Activated CD4-positive, alpha-beta memory T cell treated with anti-CD3 and anti-CD28 coated beads, Interleukin-2, amount 10 ng/mL, durations not matched to agents 7 days and 5 days (primary cell): ENCODE measurements at regions not wholly inside any gene's neighbourhood (a gene's known extent, or its start where the extent isn't known, plus 50 kb on each side); places are given as distances from the start of the nearest gene placed in this dataset.
"Not testable (repeated sequence)": the region's sequence is repeated elsewhere in the genome, so short reads cannot be mapped to it uniquely, and the experiment has no call there.

Experiments
- CTCF ChIA-PET: fragments of 350-600 bp; sonication (Branson Sonifier 250); formaldehyde crosslinking; loops from one replicate; lab custom pipeline; 2021; ENCODE audit warnings: antibody characterized with exemption, inconsistent platforms; lab: Charles Lee
- POLR2A ChIA-PET: fragments of 350-600 bp; sonication (Branson Sonifier 250); formaldehyde crosslinking; loops from one replicate; lab custom pipeline; 2021; ENCODE audit warnings: antibody characterized with exemption; lab: Charles Lee
- DNase-seq: peaks from one replicate; pipeline ENCODE4 v3.0.0-alpha.2; 2020
- H3K27ac Mint-ChIP-seq: one replicate; pipeline ENCODE4 v1.8.0; 2021; ENCODE audit warnings: mild to moderate bottlenecking, mixed read lengths
- H3K27me3 Mint-ChIP-seq: one replicate; pipeline ENCODE4 v1.8.0; 2021; ENCODE audit warnings: mixed read lengths
- H3K36me3 Mint-ChIP-seq: one replicate; pipeline ENCODE4 v1.8.0; 2021; ENCODE audit warnings: low read depth, mixed read lengths
- H3K4me1 Mint-ChIP-seq: one replicate; pipeline ENCODE4 v1.8.0; 2021; ENCODE audit warnings: mixed read lengths
- H3K4me3 Mint-ChIP-seq: one replicate; pipeline ENCODE4 v1.8.0; 2021; ENCODE audit warnings: mild to moderate bottlenecking, mixed read lengths
- H3K9me3 Mint-ChIP-seq: one replicate; pipeline ENCODE4 v1.8.0; 2021; ENCODE audit warnings: mixed read lengths

DNA sequence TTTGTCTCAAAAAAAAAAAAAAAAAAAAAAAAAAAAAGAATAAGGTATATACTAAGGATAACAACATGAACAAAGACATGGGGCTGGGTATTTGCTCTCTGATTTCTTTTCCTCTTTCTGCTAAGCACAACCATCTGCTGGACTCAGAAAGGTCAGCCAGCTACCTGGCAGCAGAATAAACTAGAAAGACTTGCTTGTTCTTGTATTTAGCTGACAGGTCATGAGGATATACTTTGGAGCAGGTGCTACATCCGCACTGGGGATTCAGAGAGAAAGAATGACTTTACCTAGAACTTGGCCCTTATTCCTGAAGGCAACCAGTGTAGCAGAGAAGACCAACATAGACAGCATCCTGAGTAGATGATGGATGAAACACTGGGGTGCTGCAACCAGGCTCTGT is 550.5 kb downstream of the NTRK3 start:
- Mint-ChIP-seq H3K4me1 (no peaks in the 10 kb centered on the region), H3K27me3 (no peaks in the 10 kb centered on the region), H3K4me3 (no peak overlapping the region), H3K9me3 (peaks cover 2% of the 10 kb centered on the region), H3K36me3 (no peaks in the 10 kb centered on the region), H3K27ac (no peak overlapping the region)
- POLR2A ChIA-PET, result no interaction called here
- CTCF ChIA-PET, result no interaction called here
- DNase-seq, result no peak

DNA sequence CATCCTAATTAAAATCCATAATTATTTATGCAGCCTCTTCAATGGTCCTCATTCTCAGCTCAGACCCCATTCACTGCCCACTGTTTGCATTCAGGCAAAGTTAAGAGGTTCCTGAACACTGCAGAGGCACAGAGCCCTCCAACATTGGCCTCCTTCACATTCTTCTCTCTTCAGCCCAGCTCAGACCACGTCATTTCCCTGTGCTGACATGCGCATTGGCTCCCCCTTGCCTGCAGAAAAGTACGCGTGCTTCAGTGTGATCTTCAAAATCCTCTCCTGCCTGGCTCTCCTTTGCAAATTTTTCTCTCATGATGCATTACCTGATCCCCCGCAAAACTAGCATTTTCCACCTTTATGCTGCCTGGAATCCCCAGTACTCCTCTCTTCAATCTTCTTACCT is 552.3 kb downstream of the NTRK3 start:
- CTCF ChIA-PET, result no interaction called here
- H3K4me3 Mint-ChIP-seq, result no peak overlapping the region
- peaks cover 2% of the 10 kb centered on the region for H3K9me3 Mint-ChIP-seq
- no peaks in the 10 kb centered on the region for H3K36me3 Mint-ChIP-seq
- no peak for DNase-seq
- no peaks in the 10 kb centered on the region for H3K27me3 Mint-ChIP-seq
- POLR2A ChIA-PET, result no interaction called here
- no peak overlapping the region for H3K27ac Mint-ChIP-seq
- no peaks in the 10 kb centered on the region for H3K4me1 Mint-ChIP-seq

DNA sequence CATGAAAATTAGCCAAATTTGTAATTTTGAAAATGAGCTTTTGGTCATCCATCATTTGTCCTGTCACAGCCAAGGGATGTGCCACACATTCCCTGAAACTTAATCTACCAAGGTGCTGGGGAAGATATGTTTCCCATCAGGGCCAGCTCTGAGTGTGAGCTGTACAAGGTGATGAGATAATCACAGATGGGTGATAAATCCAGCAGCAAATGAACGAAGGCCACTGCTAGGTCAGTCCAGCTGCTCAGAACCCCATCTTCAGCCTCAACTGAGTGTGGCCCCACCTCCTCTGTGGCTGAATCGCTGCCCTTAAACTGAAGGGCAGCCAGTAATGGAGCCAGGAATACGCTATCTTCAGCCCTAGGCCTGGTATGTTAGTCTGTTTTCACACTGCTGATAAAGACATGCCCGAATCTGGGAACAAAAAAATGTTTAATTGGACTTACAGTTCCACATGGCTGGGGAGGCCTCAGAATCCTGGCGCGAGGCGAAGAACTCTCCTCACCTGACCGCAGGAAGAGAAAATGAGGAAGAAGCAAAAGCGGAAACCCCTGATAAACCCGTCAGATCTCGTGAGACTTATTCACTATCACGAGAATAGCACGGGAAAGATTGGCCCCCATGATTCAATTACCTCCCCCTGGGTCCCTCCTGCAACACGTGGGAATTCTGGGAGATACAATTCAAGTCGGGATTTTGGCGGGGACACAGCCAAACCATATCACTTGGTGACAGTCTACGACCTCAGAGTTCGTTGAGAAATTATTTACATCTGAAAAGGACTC is 553.0 kb downstream of the NTRK3 start:
- ChIA-PET POLR2A (no interaction called here), CTCF (no interaction called here)
- H3K36me3 Mint-ChIP-seq, result no peaks in the 10 kb centered on the region
- H3K4me3 Mint-ChIP-seq, result no peak overlapping the region
- peaks cover 2% of the 10 kb centered on the region for H3K9me3 Mint-ChIP-seq
- no peak overlapping the region for H3K27ac Mint-ChIP-seq
- H3K4me1 Mint-ChIP-seq, result no peaks in the 10 kb centered on the region
- no peak for DNase-seq
- no peaks in the 10 kb centered on the region for H3K27me3 Mint-ChIP-seq

DNA sequence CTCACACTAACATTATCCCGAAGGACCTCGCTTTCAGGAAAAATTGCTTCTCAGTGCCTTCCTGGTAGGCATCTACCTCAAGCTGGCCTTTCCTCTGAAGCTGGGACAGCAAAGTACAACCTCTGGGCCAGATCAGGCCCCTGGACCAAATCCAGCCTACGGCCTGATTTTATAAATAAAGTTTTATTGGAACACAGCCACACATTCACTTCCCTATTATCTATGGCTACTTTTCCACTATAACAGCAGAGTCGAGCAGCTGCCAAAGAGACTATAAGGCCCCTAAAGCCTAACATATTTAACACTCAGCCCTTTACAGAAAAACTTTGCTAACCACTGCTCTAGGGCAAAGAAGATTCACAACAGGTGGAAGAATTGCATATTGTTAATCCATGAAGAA is 554.3 kb downstream of the NTRK3 start:
- POLR2A ChIA-PET, result no interaction called here
- H3K27ac Mint-ChIP-seq, result no peak overlapping the region
- H3K4me1 Mint-ChIP-seq, result no peaks in the 10 kb centered on the region
- H3K27me3 Mint-ChIP-seq, result no peaks in the 10 kb centered on the region
- peaks cover 2% of the 10 kb centered on the region for H3K9me3 Mint-ChIP-seq
- no peak overlapping the region for H3K4me3 Mint-ChIP-seq
- H3K36me3 Mint-ChIP-seq, result no peaks in the 10 kb centered on the region
- CTCF ChIA-PET, result no interaction called here
- no peak for DNase-seq

DNA sequence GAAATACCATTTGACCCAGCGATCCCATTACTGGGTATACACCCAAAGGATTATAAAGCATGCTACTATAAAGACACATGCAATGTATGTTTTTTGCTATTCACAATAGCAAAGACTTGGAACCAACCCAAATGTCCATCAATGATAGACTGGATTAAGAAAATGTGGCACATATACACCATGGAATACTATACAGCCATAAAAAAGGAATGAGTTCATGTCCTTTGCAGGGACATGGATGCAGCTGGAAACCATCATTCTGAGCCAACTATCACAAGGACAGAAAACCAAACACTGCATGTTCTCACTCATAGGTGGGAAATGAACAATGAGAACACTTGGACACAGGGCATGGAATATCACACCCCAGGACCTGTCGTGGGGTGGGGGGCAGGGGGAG is 558.1 kb downstream of the NTRK3 start:
- H3K9me3 Mint-ChIP-seq, POLR2A ChIA-PET, DNase-seq, H3K36me3 Mint-ChIP-seq, H3K27ac Mint-ChIP-seq, H3K27me3 Mint-ChIP-seq, H3K4me3 Mint-ChIP-seq, H3K4me1 Mint-ChIP-seq, CTCF ChIA-PET: not testable (repeated sequence)

DNA sequence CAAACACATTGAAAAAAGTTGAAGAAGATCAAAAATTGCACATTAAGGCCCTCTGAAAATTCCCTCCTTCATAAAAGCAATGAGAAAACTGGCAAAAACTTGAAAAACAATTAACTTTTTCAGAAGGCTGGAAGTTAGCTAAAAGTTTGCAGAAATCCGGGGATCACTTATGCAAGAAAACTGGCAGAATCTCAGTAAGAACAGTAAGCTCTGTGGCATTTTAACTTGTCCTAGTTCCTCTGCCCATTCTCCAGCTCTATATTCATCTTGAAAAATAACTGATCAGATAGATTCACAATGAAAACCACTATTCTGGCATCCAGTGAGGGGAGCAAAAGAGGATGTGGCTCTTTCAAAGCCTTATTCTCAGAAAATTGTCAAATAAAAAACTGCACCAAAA is 566.8 kb downstream of the NTRK3 start:
- ChIA-PET CTCF (no interaction called here), POLR2A (no interaction called here)
- no peaks in the 10 kb centered on the region for H3K9me3 Mint-ChIP-seq
- no peak overlapping the region for H3K4me3 Mint-ChIP-seq
- peaks cover 5% of the 10 kb centered on the region for H3K4me1 Mint-ChIP-seq
- H3K27ac Mint-ChIP-seq, result no peak overlapping the region
- H3K36me3 Mint-ChIP-seq, result no peaks in the 10 kb centered on the region
- H3K27me3 Mint-ChIP-seq, result no peaks in the 10 kb centered on the region
- no peak for DNase-seq

DNA sequence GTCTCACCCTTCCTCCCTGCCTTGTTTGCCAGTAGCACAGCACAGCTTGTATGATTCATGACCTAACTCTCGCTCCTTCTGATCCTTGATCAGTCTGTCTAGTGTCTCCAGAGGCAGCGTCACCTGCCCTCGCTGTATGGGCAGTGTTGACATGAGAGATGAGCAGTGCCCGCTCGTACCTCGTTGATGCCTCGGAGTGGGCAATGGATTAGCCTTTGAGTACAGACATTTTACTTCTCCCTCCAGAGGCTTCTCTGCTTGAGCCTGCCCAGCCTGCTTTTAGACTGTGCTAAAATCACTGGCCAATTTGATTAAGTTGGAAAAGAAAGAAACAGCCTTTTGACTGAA is 569.0 kb downstream of the NTRK3 start:
- no peak overlapping the region for H3K4me3 Mint-ChIP-seq
- CTCF ChIA-PET, result no interaction called here
- no peaks in the 10 kb centered on the region for H3K9me3 Mint-ChIP-seq
- H3K27ac Mint-ChIP-seq, result no peak overlapping the region
- H3K36me3 Mint-ChIP-seq, result no peaks in the 10 kb centered on the region
- POLR2A ChIA-PET, result no interaction called here
- DNase-seq, result no peak
- H3K4me1 Mint-ChIP-seq, result peaks cover 5% of the 10 kb centered on the region
- H3K27me3 Mint-ChIP-seq, result no peaks in the 10 kb centered on the region

DNA sequence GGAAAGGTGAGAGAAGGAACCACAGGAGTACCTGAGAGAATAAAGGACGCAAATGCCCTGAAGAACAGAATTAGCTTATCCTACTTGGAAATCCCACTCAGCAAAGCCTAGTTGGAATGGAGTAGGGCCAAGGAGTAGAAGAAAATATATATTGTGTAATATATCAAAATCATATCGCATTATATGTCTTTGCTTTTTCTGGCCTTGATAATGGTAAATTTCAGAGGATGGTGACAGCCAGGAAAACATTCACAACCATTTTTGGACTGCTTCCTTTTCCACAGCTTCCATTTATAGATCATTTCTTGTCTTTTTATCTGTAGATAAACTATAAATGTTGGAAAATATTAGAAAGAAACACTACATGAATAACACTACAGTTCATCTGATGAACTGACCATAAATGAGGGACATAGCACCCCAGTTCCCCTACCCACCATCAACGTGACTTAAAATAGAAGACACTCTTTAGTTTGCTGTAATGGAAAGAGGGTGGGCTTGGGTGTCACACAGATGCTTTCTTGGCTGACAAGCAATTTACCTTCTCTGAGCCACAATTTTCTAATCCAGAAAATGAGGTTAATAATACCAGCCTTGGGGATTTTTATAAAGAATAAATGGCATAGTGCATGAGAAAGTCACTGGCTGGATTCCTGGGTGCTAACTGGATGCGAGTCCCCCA is 569.6 kb downstream of the NTRK3 start:
- Mint-ChIP-seq H3K27me3 (no peaks in the 10 kb centered on the region), H3K27ac (no peak overlapping the region), H3K9me3 (no peaks in the 10 kb centered on the region), H3K4me3 (no peak overlapping the region), H3K4me1 (peaks cover 8% of the 10 kb centered on the region), H3K36me3 (no peaks in the 10 kb centered on the region)
- DNase-seq, result no peak
- POLR2A ChIA-PET, result no interaction called here
- CTCF ChIA-PET, result no interaction called here

DNA sequence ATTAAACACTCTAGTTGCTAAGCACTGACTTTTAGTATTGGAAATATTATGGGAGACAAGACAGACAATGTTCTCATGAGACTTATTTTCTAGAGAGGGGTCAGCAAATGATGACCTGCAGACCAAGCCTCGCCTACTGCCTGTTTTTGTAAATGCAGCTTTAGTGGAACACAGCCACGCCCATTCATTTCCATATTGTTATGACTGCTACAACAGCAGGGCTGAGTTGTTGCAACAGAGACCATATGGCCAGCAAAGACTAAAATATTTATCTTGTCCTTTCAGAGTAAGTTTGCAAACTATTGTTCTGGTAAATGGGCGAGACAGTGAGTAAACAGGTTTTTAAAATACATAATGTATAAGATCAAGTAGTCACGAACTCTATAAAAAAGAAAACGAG is 570.2 kb downstream of the NTRK3 start:
- ChIA-PET CTCF (no interaction called here), POLR2A (no interaction called here)
- Mint-ChIP-seq H3K27me3 (no peaks in the 10 kb centered on the region), H3K36me3 (no peaks in the 10 kb centered on the region), H3K4me1 (peaks cover 11% of the 10 kb centered on the region), H3K27ac (no peak overlapping the region), H3K4me3 (no peak overlapping the region), H3K9me3 (no peaks in the 10 kb centered on the region)
- DNase-seq, result no peak

DNA sequence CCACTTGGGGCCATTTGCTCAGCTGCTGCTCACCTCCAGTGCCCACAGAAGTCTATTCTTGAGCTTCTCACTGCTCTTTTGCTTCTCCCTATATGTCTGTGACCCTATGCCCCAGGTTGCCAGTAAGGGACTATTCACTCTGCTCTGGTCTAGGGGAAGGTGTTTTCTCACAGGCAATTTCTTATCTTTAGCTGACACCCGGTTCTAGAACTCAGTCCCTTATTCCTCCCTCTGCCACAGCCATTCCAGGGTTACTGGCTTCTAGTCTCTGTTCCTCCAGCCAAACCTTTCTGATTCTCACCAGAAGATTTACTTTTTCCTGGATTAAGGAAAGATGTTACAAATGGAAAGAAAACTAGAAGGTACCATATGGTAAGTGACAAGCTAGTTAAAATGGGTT is 574.0 kb downstream of the NTRK3 start:
- H3K9me3 Mint-ChIP-seq, result peaks cover 8% of the 10 kb centered on the region
- ChIA-PET POLR2A (no interaction called here), CTCF (no interaction called here)
- no peak for DNase-seq
- no peak overlapping the region for H3K4me3 Mint-ChIP-seq
- peaks cover 12% of the 10 kb centered on the region for H3K4me1 Mint-ChIP-seq
- no peaks in the 10 kb centered on the region for H3K27me3 Mint-ChIP-seq
- no peak overlapping the region for H3K27ac Mint-ChIP-seq
- H3K36me3 Mint-ChIP-seq, result no peaks in the 10 kb centered on the region

DNA sequence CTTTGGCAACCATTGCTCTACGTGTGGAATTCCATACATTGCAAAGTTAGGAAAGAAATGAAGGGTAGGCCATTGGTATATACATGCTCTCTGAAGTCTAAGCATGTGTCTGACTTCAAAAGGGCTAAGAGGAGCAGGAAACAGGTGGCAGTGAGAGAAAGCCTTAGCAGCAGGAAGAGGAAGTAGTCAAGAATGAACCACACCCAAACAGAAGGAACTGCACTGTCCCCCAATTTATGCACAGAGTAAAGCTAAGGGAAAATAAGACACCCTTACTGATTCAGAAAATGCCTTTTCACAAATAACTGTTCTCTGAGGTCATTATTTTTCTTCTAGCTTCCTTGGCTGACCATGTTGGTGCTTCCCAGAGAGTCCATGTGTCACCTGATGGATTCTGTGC is 575.4 kb downstream of the NTRK3 start:
- no peak overlapping the region for H3K27ac Mint-ChIP-seq
- no peak for DNase-seq
- H3K4me3 Mint-ChIP-seq, result no peak overlapping the region
- H3K27me3 Mint-ChIP-seq, result no peaks in the 10 kb centered on the region
- no peaks in the 10 kb centered on the region for H3K36me3 Mint-ChIP-seq
- H3K4me1 Mint-ChIP-seq, result peaks cover 12% of the 10 kb centered on the region
- peaks cover 17% of the 10 kb centered on the region for H3K9me3 Mint-ChIP-seq
- CTCF ChIA-PET, result no interaction called here
- POLR2A ChIA-PET, result no interaction called here

DNA sequence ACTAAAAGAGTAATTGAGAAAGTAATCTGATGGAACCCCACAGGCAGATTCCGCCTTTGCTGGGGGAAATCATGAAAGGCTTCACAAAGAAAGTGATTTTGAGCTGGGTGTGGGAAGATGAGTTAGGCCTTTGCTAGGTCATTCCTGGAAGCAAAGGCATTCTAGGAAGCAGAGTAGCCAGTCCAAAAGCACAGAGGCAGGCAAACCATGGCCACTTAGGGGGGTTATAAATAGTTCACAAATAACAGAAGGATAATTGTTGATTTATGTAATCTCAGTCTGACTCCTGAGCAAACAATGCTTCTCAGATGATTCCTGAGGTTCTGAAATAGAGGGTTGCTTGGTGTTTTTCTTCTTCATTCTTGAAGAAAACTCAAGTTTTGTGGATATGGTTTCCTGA is 576.3 kb downstream of the NTRK3 start:
- no peak overlapping the region for H3K27ac Mint-ChIP-seq
- POLR2A ChIA-PET, result no interaction called here
- peaks cover 12% of the 10 kb centered on the region for H3K4me1 Mint-ChIP-seq
- no peak for DNase-seq
- no peaks in the 10 kb centered on the region for H3K36me3 Mint-ChIP-seq
- CTCF ChIA-PET, result no interaction called here
- H3K4me3 Mint-ChIP-seq, result no peak overlapping the region
- H3K9me3 Mint-ChIP-seq, result peaks cover 21% of the 10 kb centered on the region
- H3K27me3 Mint-ChIP-seq, result no peaks in the 10 kb centered on the region

DNA sequence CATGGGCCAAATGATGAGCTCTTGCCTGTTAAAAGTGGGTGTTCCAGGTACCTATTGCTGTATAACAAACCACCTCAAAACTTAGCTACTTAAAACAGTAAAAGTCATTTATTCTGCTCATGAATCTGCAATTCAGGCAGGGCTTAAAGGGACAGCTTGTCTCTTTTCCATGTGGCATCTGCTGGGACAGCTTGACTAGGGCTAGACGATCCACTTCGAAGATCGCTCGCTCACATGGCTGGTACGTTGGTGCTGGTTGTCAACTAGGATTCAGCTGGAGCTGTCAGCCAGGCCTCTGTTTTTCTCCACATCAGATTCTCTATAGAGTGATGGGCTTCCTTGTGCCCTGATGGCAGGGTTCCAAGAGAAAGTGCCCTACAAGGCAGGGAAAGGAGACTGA is 581.3 kb downstream of the NTRK3 start:
- DNase-seq, result no peak
- Mint-ChIP-seq H3K9me3 (peaks cover 32% of the 10 kb centered on the region), H3K36me3 (no peaks in the 10 kb centered on the region), H3K27ac (no peak overlapping the region), H3K27me3 (no peaks in the 10 kb centered on the region), H3K4me3 (no peak overlapping the region), H3K4me1 (no peaks in the 10 kb centered on the region)
- CTCF ChIA-PET, result no interaction called here
- POLR2A ChIA-PET, result no interaction called here
